ENCODE measurements at regions not wholly inside any gene's neighbourhood (a gene's known extent, or its start where the extent isn't known, plus 50 kb on each side); places are given as distances from the start of the nearest gene placed in this dataset.

GRCh38 chr9:7287065-7287464, 512.5 kb downstream of the DMAC1 start:
- 61 to 78% methylated on average over 2 to 4 of the region's 4 CpGs for WGBS, 2 donors (ENCODE audit: low coverage in 1 of 2)
- Histone ChIP-seq H3K36me3 (no peaks in the 10 kb centered on the region), H3K9me3 (no peaks in the 10 kb centered on the region), H3K27ac (no peak overlapping the region), H3K4me3 (no peak overlapping the region), H3K4me1 (peaks cover 0 to 3% (median 0%) of the 10 kb centered on the region in 4 donors), H3K27me3 (no peaks in the 10 kb centered on the region)
- no peak for DNase-seq
- TF ChIP-seq CTCF (IDR thresholded peaks at IDR 0.05) (no peak), POLR2AphosphoS5 (IDR thresholded peaks at IDR 0.05) (no peak), POLR2A (IDR thresholded peaks at IDR 0.05) (no peak), EP300 (IDR thresholded peaks at IDR 0.05; ENCODE audit: low read depth) (no peak)
- intact Hi-C loops (cut with DNase I; ENCODE audit: low total_unique reads) (no loop called here), in situ Hi-C loops (cut with MboI; ENCODE audit: low pct_ligation_motif_present in 1 of 4, low pct_unique_long_range_greater_than_20kb in 1 of 4, low sequenced_read_pairs in 3 of 4) (no loop called here)

DNA sequence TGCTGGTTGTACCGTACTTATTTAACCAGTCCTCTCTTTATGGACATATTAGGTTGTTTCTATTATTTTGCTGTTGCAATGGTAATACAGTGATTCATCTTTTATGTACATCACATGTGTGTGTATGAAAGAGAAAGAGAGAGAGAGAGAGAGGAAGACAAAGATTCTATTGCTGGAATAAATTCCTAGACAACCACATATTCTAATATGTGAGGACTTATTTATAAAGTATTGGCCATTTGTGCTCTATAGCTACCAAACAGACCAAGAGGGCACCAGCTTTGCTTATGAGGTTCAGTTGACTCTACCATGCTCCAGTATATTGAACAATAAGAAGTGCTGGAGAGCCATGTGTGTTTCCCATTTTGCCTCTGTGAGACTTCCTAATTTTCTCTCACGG, 513.5 kb downstream of the DMAC1 start:
- H3K36me3 ChIP-seq = no peaks in the 10 kb centered on the region
- in situ Hi-C loops (cut with MboI; ENCODE audit: low pct_ligation_motif_present in 1 of 4, low pct_unique_long_range_greater_than_20kb in 1 of 4, low sequenced_read_pairs in 3 of 4) = no loop called here
- 50 to 58% methylated on average over 2 of the region's 2 CpGs for WGBS, 2 donors (ENCODE audit: low coverage in 1 of 2)
- H3K27ac ChIP-seq = no peak overlapping the region
- peaks cover 0 to 3% (median 0%) of the 10 kb centered on the region in 4 donors for H3K4me1 ChIP-seq
- no peak for DNase-seq
- intact Hi-C loops (cut with DNase I; ENCODE audit: low total_unique reads) = no loop called here
- H3K4me3 ChIP-seq = no peak overlapping the region
- H3K27me3 ChIP-seq = no peaks in the 10 kb centered on the region
- no peaks in the 10 kb centered on the region for H3K9me3 ChIP-seq
- TF ChIP-seq POLR2A (IDR thresholded peaks at IDR 0.05) (no peak), POLR2AphosphoS5 (IDR thresholded peaks at IDR 0.05) (no peak), EP300 (IDR thresholded peaks at IDR 0.05; ENCODE audit: low read depth) (no peak), CTCF (IDR thresholded peaks at IDR 0.05) (no peak)

DNA sequence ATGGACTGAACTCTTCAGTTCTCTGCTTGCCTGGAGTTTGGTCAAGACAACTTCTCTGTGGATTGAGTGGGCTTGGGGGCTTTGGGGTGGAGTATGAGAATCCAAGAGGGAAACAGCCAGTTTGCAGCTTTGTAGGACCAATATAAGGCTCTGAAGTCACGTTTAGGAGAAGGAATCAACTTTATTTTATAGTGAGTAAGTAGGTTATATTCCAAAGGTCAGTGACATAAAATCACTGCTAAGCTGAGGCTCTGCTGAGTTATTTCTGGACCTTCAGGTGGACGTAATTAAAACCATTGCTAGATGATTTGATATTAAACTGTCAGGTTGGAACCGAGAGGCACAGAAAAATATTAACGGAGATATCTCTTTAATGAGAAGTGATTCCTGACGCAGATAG, 514.4 kb downstream of the DMAC1 start:
- TF ChIP-seq CTCF (IDR thresholded peaks at IDR 0.05) = no peak
- TF ChIP-seq POLR2AphosphoS5 (IDR thresholded peaks at IDR 0.05) = no peak
- TF ChIP-seq EP300 (IDR thresholded peaks at IDR 0.05; ENCODE audit: low read depth) = no peak
- TF ChIP-seq POLR2A (IDR thresholded peaks at IDR 0.05) = no peak
- Histone ChIP-seq H3K4me3 (no peak overlapping the region), H3K9me3 (no peaks in the 10 kb centered on the region), H3K27me3 (no peaks in the 10 kb centered on the region), H3K4me1 (peaks cover 0 to 3% (median 0%) of the 10 kb centered on the region in 4 donors), H3K36me3 (no peaks in the 10 kb centered on the region), H3K27ac (no peak overlapping the region)
- DNase-seq = no peak
- intact Hi-C loops (cut with DNase I; ENCODE audit: low total_unique reads) (no loop called here), in situ Hi-C loops (cut with MboI; ENCODE audit: low pct_ligation_motif_present in 1 of 4, low pct_unique_long_range_greater_than_20kb in 1 of 4, low sequenced_read_pairs in 3 of 4) (no loop called here)
- 33 to 43% methylated on average over 5 of the region's 5 CpGs for WGBS, 2 donors (ENCODE audit: low coverage in 1 of 2)

GRCh38 chr9:7284517-7284916, 515.1 kb downstream of the DMAC1 start:
- intact Hi-C loops (cut with DNase I; ENCODE audit: low total_unique reads) = no loop called here
- no peak overlapping the region for H3K4me3 ChIP-seq
- in situ Hi-C loops (cut with MboI; ENCODE audit: low pct_ligation_motif_present in 1 of 4, low pct_unique_long_range_greater_than_20kb in 1 of 4, low sequenced_read_pairs in 3 of 4) = no loop called here
- WGBS, 2 donors (ENCODE audit: low coverage in 1 of 2) = 75 to 86% methylated on average over 1 to 2 of the region's 2 CpGs
- no peaks in the 10 kb centered on the region for H3K27me3 ChIP-seq
- TF ChIP-seq POLR2A (IDR thresholded peaks at IDR 0.05) (no peak), CTCF (IDR thresholded peaks at IDR 0.05) (no peak), EP300 (IDR thresholded peaks at IDR 0.05; ENCODE audit: low read depth) (no peak)
- no peak overlapping the region for H3K27ac ChIP-seq
- H3K4me1 ChIP-seq = peaks cover 0 to 3% (median 0%) of the 10 kb centered on the region in 4 donors
- no peaks in the 10 kb centered on the region for H3K36me3 ChIP-seq
- no peaks in the 10 kb centered on the region for H3K9me3 ChIP-seq
- DNase-seq = no peak
